Suppressor macrophage treated with lipopolysaccharide for 4 hours (primary cell): ENCODE measurements at regions not wholly inside any gene's neighbourhood (a gene's known extent, or its start where the extent isn't known, plus 50 kb on each side); places are given as distances from the start of the nearest gene placed in this dataset.
"Not testable (repeated sequence)": the region's sequence is repeated elsewhere in the genome, so short reads cannot be mapped to it uniquely, and the experiment has no call there.

Experiments used
- DNase-seq: peaks from one replicate; pipeline ENCODE4 v3.0.0-alpha.2; 2020

GRCh38 chr16:52309446-52310416 is 237.2 kb downstream of the TOX3 start:
- DNase-seq = no peak

GRCh38 chr16:52308051-52308450 is 238.9 kb downstream of the TOX3 start:
- no peak for DNase-seq

- no peak for DNase-seq
These were observed 245.9 kb downstream of the TOX3 start for GRCh38 chr16:52301026-52301425.

- no peak for DNase-seq
These were observed 248.2 kb downstream of the TOX3 start for GRCh38 chr16:52298769-52299168.

GRCh38 chr16:52296706-52297315 is 250.1 kb downstream of the TOX3 start:
- DNase-seq = not testable (repeated sequence)

- no peak for DNase-seq
These were observed 250.9 kb downstream of the TOX3 start for GRCh38 chr16:52296076-52296475.

GRCh38 chr16:52294660-52295059 is 252.3 kb downstream of the TOX3 start:
- DNase-seq = no peak

- DNase-seq = no peak
These were observed 253.7 kb downstream of the TOX3 start for GRCh38 chr16:52293204-52293603.

- no peak for DNase-seq
These were observed 263.2 kb downstream of the TOX3 start for GRCh38 chr16:52283584-52284375.

GRCh38 chr16:52283018-52283417 is 263.9 kb downstream of the TOX3 start:
- no peak for DNase-seq

GRCh38 chr16:52280086-52280485 is 266.9 kb downstream of the TOX3 start:
- no peak for DNase-seq

GRCh38 chr16:52271088-52271750 is 275.7 kb downstream of the TOX3 start:
- no peak for DNase-seq

- DNase-seq = no peak
These were observed 281.5 kb downstream of the TOX3 start for GRCh38 chr16:52265446-52265861.

GRCh38 chr16:52257534-52257933 is 289.4 kb downstream of the TOX3 start:
- DNase-seq = no peak

GRCh38 chr16:52256310-52257078 is 290.4 kb downstream of the TOX3 start:
- DNase-seq = no peak

GRCh38 chr16:52254746-52255145 is 292.2 kb downstream of the TOX3 start:
- DNase-seq = no peak

- no peak for DNase-seq
These were observed 294.3 kb downstream of the TOX3 start for GRCh38 chr16:52252680-52253079.

- DNase-seq = no peak
These were observed 295.4 kb downstream of the TOX3 start for GRCh38 chr16:52251495-52251894.

GRCh38 chr16:52247737-52248136 is 299.2 kb downstream of the TOX3 start:
- no peak for DNase-seq

- no peak for DNase-seq
These were observed 308.2 kb downstream of the TOX3 start for GRCh38 chr16:52238710-52239109.

GRCh38 chr16:52237823-52238222 is 309.1 kb downstream of the TOX3 start:
- no peak for DNase-seq

GRCh38 chr16:52235186-52235585 is 311.8 kb downstream of the TOX3 start:
- DNase-seq = no peak
